HG03196 (cell line): ENCODE measurements at regions not wholly inside any gene's neighbourhood (a gene's known extent, or its start where the extent isn't known, plus 50 kb on each side); places are given as distances from the start of the nearest gene placed in this dataset.
"Not testable (repeated sequence)": the region's sequence is repeated elsewhere in the genome, so short reads cannot be mapped to it uniquely, and the experiment has no call there.

Experiments used
- ATAC-seq: cut with Tn5 transposase; IDR thresholded peaks from one replicate; pipeline ENCODE4 v1.9.1; 2021; ENCODE audit not compliant: unreplicated experiment

- ATAC-seq, result no peak
These were observed 1767.7 kb downstream of the EFNA5 start for GRCh38 chr5:105903069-105903468.

DNA sequence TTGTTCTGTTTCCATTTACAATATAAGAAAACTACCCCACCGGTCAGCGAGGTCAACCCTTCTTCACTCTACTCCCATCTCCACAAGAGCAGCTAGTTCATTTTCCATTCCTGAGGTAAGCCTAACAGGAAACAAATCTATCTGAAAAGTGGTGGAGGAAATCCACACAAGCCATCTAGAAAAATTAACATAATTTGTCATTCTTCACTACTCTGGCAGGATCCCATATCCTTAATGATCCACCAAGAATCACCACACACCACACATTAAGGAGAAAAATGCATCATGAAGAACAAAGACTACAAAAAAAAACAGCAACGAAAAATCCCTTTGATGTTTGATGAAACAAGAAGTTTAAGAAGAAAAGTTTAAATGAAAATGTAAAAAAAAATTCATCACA is 1771.0 kb downstream of the EFNA5 start:
- ATAC-seq, result no peak

DNA sequence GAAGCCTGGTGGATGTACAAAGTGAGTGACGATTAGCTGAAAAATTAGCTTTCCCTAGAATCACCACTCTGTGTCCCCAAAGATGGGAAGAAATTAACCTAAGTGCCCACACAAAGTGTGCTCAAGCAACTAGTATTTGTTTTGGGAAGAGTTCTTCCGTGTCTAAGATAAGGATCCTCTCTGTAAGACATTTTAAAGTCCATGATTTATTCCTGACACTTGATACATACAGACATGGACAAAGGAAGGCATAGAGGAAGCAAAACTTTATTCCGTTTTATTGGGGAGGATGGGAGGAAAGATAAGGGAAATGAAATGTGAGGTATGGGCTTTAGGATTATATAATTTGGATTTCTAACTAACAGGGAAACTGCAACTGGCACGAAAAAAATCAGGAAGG is 1772.6 kb downstream of the EFNA5 start:
- no peak for ATAC-seq

GRCh38 chr5:105885266-105885665 is 1785.5 kb downstream of the EFNA5 start:
- ATAC-seq, result no peak

DNA sequence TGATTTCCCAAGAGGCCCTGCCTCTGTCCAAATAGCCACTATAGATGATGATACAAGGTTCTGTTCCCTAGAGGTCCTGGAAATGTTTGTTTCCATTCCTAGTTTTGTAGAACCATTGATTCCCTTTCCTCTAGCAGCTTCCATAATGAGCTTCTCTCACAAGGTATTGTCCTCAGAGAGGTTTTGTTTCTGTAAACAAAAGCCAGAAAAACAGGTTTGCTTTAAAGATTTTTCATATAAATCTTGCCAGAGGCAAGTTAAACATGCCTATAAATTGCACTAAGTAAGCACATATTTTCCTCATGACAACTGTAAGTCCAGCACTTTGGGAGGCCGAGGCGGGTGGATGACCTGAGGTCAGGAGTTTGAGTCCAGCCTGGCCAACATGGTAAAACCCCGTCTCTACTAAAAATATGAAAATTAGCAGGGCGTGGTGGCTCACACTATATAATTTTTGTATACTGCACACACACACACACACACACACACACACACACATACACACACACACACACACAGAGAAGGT is 1787.7 kb downstream of the EFNA5 start:
- no peak for ATAC-seq

GRCh38 chr5:105878402-105878801 is 1792.3 kb downstream of the EFNA5 start:
- ATAC-seq, result no peak

DNA sequence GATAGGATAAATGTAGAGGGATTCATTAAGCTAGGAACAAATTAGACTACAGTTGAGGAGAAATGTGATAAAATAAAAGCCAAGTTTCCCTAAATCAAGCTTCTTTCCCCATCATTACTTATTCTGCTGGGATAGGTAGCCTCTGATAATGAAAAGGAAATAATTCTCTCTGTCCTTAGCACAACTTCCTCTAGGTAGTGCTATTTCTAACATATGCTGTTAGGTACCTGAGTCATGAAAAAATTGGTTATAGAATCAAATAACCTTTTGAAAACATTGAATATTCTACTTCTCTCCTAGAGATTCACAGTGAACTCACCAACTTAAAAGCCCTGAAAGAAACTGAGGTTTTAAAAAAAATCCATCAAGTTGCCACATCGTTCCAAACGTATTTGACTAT is 1793.1 kb downstream of the EFNA5 start:
- ATAC-seq, result no peak

GRCh38 chr5:105874316-105874715 is 1796.4 kb downstream of the EFNA5 start:
- no peak for ATAC-seq

DNA sequence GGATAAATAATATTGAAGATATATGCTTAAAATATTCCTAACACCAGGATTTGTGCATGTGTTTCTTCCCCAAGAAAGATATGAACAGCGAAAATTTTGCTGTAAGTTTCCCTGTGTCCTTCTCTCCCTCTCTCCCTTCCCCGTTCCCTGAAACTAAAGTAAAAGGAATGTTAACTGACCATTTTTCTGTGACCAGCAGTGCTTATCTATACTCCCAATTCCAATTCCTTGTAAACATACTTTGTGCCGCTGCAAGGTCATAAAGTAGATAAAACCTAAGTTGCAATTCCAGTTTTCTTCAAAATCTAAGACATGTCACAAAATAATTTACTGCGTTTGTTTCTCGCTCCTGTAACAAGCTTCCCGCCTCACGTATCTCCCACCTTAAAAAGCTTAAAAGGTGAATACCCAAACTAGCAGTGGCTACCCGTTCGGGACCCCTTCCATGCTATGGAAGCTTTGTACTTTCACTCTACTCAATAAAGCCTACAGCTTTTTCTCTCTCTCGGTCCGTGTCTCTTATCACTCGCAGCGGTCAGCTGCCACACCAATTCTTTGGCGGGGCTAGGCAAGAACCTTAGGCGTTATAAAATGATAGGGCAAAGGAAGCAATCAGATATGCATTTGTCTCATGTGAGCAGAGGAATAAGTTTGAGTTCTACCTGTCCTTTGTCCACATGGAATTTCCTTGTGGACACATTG is 1798.0 kb downstream of the EFNA5 start:
- ATAC-seq, result no peak

DNA sequence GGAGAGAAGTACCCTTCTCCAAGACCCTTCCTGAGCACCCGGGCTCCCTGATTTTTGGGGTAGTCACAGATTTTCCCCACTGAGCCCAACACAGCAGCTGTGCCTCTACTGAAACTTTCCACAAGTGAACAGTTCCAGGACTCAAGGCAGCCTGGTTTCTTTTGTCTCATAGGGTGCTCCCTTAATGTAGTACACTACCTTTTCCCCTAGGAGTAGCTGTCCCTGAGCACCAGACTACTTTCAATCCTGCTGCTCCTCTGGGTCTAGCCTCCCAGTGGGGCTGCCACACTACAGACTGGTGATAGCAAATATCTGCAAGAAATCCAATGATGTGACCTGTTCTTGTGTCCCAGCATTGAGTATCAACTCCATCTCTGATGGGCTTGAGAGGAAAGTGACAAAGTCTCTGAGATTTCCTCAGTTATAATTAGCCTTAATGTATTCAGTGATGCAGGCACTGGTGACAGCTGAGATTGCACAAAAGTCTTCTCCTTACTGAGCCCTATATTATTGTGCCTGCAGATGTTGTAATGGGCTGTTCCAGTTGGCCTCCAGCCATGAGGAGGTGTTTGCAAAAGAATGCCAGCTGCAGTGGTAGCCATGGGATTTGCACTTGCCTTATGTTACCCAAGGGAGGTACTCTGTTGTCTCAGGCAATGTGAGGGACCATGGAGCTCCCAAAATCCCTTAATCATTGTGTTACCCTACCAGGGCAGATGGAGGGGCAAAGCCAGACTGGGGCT is 1802.5 kb downstream of the EFNA5 start:
- no peak for ATAC-seq

DNA sequence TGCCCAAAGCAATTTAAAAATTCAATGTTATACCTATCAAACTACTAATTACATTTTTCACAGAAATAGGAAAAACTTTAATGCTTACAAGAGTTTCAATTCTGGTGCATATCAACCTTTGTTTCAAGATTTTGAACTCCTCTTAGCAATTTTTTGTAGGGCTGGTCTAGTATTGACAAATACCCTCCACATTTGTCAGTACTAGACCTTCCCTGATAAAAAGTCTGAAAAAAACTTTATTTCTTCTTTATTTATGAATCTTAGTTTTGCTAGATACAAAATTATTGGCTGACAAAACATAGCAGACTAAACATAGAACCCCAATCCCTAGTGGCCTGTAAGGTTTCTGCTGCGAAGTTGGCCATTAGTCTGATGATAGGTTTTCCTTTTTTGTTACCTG is 1804.9 kb downstream of the EFNA5 start:
- ATAC-seq, result no peak

- ATAC-seq, result not testable (repeated sequence)
These were observed 1811.4 kb downstream of the EFNA5 start for GRCh38 chr5:105859350-105859749.

- no peak for ATAC-seq
These were observed 1821.0 kb downstream of the EFNA5 start for GRCh38 chr5:105849701-105850100.

- no peak for ATAC-seq
These were observed 1829.9 kb downstream of the EFNA5 start for GRCh38 chr5:105840800-105841199.

GRCh38 chr5:105836887-105837286 is 1833.8 kb downstream of the EFNA5 start:
- no peak for ATAC-seq

DNA sequence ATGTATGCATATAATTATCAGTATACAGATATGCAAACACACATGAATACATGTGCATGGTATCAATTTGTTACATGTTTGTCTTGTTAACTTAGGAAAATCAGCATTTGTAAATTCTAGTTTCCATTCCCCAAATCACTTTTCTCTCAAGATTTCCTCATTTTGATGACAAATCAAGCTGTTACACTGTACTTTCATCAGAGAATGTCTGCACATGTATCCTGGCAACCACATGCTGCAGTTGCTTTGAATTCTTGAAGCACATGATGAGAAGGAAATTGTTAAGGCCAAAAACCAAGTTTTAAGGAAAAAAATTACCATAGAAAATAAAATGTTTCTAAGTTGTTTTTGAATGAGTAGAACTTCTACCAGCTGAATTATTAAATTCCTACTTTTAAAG is 1834.5 kb downstream of the EFNA5 start:
- no peak for ATAC-seq

GRCh38 chr5:105828821-105829220 is 1841.9 kb downstream of the EFNA5 start:
- no peak for ATAC-seq

GRCh38 chr5:105821800-105822199 is 1848.9 kb downstream of the EFNA5 start:
- no peak for ATAC-seq

GRCh38 chr5:105817914-105818313 is 1852.8 kb downstream of the EFNA5 start:
- ATAC-seq, result no peak

- no peak for ATAC-seq
These were observed 1853.3 kb downstream of the EFNA5 start for GRCh38 chr5:105817416-105817815.

- ATAC-seq, result no peak
These were observed 1853.8 kb downstream of the EFNA5 start for GRCh38 chr5:105816961-105817360.

- ATAC-seq, result no peak
These were observed 1858.4 kb downstream of the EFNA5 start for GRCh38 chr5:105812304-105812703.
